ENCODE measurements at regions not wholly inside any gene's neighbourhood (a gene's known extent, or its start where the extent isn't known, plus 50 kb on each side); places are given as distances from the start of the nearest gene placed in this dataset.

DNA sequence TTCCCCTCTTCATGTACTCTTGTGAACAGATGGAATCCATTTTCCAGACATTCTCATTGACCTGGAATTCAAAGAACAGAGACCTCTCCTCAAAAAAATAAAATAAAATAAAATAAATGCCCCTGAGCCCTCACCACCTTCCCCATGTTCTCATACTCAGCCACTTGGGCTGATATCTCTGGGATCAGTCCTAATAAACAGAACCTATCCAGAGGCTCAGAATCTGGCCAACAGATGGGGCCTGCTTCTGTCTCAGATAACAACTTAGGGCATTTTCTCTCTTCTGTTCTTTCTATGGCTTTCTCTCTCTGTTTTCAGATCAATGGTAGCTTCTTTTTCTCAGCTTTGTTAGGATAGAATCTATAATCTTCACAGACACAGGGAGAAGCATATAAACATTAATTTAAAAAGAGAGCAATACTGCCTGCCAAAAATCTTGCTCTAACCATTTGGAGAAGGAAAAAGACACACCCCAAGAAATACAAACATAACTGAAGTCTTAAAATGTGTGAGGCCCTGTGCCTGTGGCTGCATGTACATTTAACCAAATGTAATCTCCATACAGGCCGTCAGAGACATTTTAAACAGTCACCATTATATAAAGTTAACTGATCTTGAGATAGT is 907.1 kb downstream of the FAT4 start:
- Histone ChIP-seq H3K4me1 (ENCODE audit: control extremely low read depth in 1 of 4, control insufficient read depth in 4 of 4, insufficient read depth in 4 of 4, low read length in 3 of 4) (no peaks in the 10 kb centered on the region), H3K4me3 (ENCODE audit: control insufficient read depth in 1 of 7, extremely low read depth in 1 of 7, insufficient read depth in 4 of 7, low read depth in 2 of 7, low read length in 6 of 7) (no peak overlapping the region), H3K36me3 (ENCODE audit: control insufficient read depth in 4 of 4, insufficient read depth in 4 of 4, low read length in 3 of 4) (no peaks in the 10 kb centered on the region), H3K27ac (ENCODE audit: insufficient read depth in 1 of 2, low read depth in 1 of 2, low read length in 2 of 2, poor library complexity in 1 of 2, severe bottlenecking in 2 of 2) (no peak overlapping the region), H3K9me3 (ENCODE audit: control extremely low read depth in 1 of 5, control insufficient read depth in 4 of 5, insufficient read depth in 2 of 5, low read depth in 1 of 5, low read length in 4 of 5) (no peaks in the 10 kb centered on the region), H3K27me3 (replicated peaks in 2 of 5; ENCODE audit: control insufficient read depth in 4 of 5, insufficient read depth in 5 of 5, low read length in 4 of 5) (no peaks in the 10 kb centered on the region)
- CTCF ChIA-PET = no interaction called here
- POLR2A ChIA-PET = no interaction called here
- WGBS (ENCODE audit: insufficient coverage) = no CpG with 5 or more reads among the region's 1 CpG
- DNase-seq = no peak

DNA sequence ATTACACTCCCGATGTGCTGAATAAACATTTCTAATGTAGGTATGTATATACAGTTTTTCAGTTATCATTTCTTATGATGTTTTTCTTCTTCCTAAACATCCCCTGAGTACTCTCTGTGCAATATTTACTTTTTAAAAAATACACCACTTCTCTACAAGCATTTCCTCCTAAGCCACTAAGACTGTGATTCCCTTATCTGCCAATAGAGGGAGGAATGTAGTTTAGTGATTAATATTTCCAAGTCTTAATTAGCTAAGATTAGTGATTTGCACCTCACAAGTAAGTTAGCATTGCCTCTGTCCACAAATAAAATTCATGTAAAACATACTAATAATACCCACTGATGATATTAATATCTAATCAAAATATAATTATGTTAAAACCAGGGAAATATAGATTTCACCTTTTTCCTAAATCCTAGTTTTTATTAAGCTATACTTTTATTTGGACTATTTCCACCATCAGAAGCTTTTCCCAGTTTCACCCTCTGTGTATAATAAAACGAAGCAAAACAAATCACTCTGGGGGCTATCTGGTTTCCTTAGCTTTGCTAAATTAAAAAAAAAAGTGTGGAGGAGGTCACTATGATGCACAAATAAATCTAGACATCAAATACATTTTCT is 909.1 kb downstream of the FAT4 start:
- peak; percentile 0 to 28 (median 23) for DNase-seq
- POLR2A ChIA-PET = no interaction called here

DNA sequence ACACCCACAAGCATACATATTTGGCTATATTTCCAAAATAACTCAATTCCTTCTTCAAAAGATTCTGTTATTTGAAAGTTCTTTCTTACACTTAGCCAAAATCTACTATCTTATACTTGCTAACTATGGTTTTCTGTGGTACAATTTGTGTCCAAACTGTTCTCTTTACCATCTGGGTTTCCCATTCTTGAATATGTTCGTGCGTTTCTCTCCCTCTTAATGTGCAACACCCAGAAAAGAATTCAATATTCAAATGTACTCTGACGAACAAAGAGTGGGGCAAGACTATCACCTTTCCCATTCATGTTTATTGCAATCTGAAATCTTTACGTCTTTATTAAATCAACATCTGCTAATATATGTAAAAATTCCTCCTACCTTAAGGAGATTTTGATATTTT is 912.7 kb downstream of the FAT4 start:
- no peak overlapping the region for H3K27ac ChIP-seq (ENCODE audit: insufficient read depth in 1 of 2, low read depth in 1 of 2, low read length in 2 of 2, poor library complexity in 1 of 2, severe bottlenecking in 2 of 2)
- no peaks in the 10 kb centered on the region for H3K27me3 ChIP-seq (replicated peaks in 2 of 5; ENCODE audit: control insufficient read depth in 4 of 5, insufficient read depth in 5 of 5, low read length in 4 of 5)
- WGBS (ENCODE audit: insufficient coverage) = 100% methylated on average over 1 of the region's 4 CpGs
- H3K9me3 ChIP-seq (ENCODE audit: control extremely low read depth in 1 of 5, control insufficient read depth in 4 of 5, insufficient read depth in 2 of 5, low read depth in 1 of 5, low read length in 4 of 5) = no peaks in the 10 kb centered on the region
- H3K4me3 ChIP-seq (ENCODE audit: control insufficient read depth in 1 of 7, extremely low read depth in 1 of 7, insufficient read depth in 4 of 7, low read depth in 2 of 7, low read length in 6 of 7) = no peak overlapping the region
- ChIA-PET POLR2A (no interaction called here), CTCF (no interaction called here)
- no peaks in the 10 kb centered on the region for H3K36me3 ChIP-seq (ENCODE audit: control insufficient read depth in 4 of 4, insufficient read depth in 4 of 4, low read length in 3 of 4)
- no peak for DNase-seq
- no peaks in the 10 kb centered on the region for H3K4me1 ChIP-seq (ENCODE audit: control extremely low read depth in 1 of 4, control insufficient read depth in 4 of 4, insufficient read depth in 4 of 4, low read length in 3 of 4)

More for the DNA sequence above, 909.1 kb downstream of the FAT4 start:
- WGBS (ENCODE audit: insufficient coverage) = no CpG with 5 or more reads among the region's 2 CpGs
- CTCF ChIA-PET = interaction anchor here (1.1 to 1.3 kb wide), 2 partner anchors 15 to 34 kb away, joined by 3 to 4 read pairs; no protein-coding TSS in a partner anchor
- Histone ChIP-seq H3K27me3 (replicated peaks in 2 of 5; ENCODE audit: control insufficient read depth in 4 of 5, insufficient read depth in 5 of 5, low read length in 4 of 5) (no peaks in the 10 kb centered on the region), H3K9me3 (ENCODE audit: control extremely low read depth in 1 of 5, control insufficient read depth in 4 of 5, insufficient read depth in 2 of 5, low read depth in 1 of 5, low read length in 4 of 5) (no peaks in the 10 kb centered on the region), H3K4me1 (ENCODE audit: control extremely low read depth in 1 of 4, control insufficient read depth in 4 of 4, insufficient read depth in 4 of 4, low read length in 3 of 4) (no peaks in the 10 kb centered on the region), H3K4me3 (ENCODE audit: control insufficient read depth in 1 of 7, extremely low read depth in 1 of 7, insufficient read depth in 4 of 7, low read depth in 2 of 7, low read length in 6 of 7) (no peak overlapping the region), H3K27ac (ENCODE audit: insufficient read depth in 1 of 2, low read depth in 1 of 2, low read length in 2 of 2, poor library complexity in 1 of 2, severe bottlenecking in 2 of 2) (no peak overlapping the region), H3K36me3 (ENCODE audit: control insufficient read depth in 4 of 4, insufficient read depth in 4 of 4, low read length in 3 of 4) (no peaks in the 10 kb centered on the region)

DNA sequence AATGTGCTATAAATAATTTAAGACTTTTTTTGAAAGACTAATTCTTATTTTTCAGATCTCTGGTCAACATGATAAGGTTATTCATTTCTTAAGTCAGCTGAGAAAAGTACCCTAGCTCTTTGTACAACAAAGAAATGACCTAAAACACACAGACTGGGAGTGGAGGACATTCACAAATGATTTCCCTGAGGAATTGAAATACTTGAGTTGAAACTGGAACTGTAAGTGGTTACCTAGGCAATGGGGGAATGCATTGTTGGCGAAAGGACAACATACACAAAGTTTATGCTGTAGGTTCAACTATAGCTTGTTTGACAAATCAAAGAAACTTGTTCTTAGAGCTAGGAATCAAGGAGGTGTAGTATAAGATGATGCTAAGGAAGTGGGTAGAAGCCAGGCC is 915.5 kb downstream of the FAT4 start:
- no peaks in the 10 kb centered on the region for H3K36me3 ChIP-seq (ENCODE audit: control insufficient read depth in 4 of 4, insufficient read depth in 4 of 4, low read length in 3 of 4)
- H3K9me3 ChIP-seq (ENCODE audit: control extremely low read depth in 1 of 5, control insufficient read depth in 4 of 5, insufficient read depth in 2 of 5, low read depth in 1 of 5, low read length in 4 of 5) = peaks cover 0 to 1% (median 0%) of the 10 kb centered on the region in 5 experiments
- no peak overlapping the region for H3K4me3 ChIP-seq (ENCODE audit: control insufficient read depth in 1 of 7, extremely low read depth in 1 of 7, insufficient read depth in 4 of 7, low read depth in 2 of 7, low read length in 6 of 7)
- no peaks in the 10 kb centered on the region for H3K27me3 ChIP-seq (replicated peaks in 2 of 5; ENCODE audit: control insufficient read depth in 4 of 5, insufficient read depth in 5 of 5, low read length in 4 of 5)
- H3K4me1 ChIP-seq (ENCODE audit: control extremely low read depth in 1 of 4, control insufficient read depth in 4 of 4, insufficient read depth in 4 of 4, low read length in 3 of 4) = no peaks in the 10 kb centered on the region
- WGBS (ENCODE audit: insufficient coverage) = 100% methylated on average over 1 of the region's 1 CpG
- H3K27ac ChIP-seq (ENCODE audit: insufficient read depth in 1 of 2, low read depth in 1 of 2, low read length in 2 of 2, poor library complexity in 1 of 2, severe bottlenecking in 2 of 2) = no peak overlapping the region
- CTCF ChIA-PET = no interaction called here
- POLR2A ChIA-PET = no interaction called here
- DNase-seq = no peak

DNA sequence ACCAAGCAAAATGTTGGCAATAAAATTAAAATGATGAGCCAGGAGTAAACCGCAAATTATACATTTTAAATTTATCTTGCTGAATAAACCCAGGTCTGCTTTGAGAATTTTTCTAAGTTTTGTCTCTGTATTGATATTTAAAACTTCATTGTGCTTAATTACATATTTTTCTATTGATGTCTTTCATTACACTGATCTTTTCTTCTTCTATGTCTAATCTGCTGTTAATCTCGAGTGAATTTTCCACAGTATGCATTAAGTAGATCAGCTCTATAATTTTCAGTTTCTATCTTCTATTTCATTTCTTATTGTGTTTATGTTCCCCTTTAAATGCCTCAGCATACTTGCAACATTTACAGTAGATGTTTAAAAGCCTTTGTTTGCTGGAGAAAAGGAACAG is 918.7 kb downstream of the FAT4 start:
- ChIA-PET POLR2A (no interaction called here), CTCF (no interaction called here)
- DNase-seq = no peak
- Histone ChIP-seq H3K4me3 (ENCODE audit: control insufficient read depth in 1 of 7, extremely low read depth in 1 of 7, insufficient read depth in 4 of 7, low read depth in 2 of 7, low read length in 6 of 7) (no peak overlapping the region), H3K4me1 (ENCODE audit: control extremely low read depth in 1 of 4, control insufficient read depth in 4 of 4, insufficient read depth in 4 of 4, low read length in 3 of 4) (no peaks in the 10 kb centered on the region), H3K9me3 (ENCODE audit: control extremely low read depth in 1 of 5, control insufficient read depth in 4 of 5, insufficient read depth in 2 of 5, low read depth in 1 of 5, low read length in 4 of 5) (peaks cover 0 to 3% (median 0%) of the 10 kb centered on the region in 5 experiments), H3K27me3 (replicated peaks in 2 of 5; ENCODE audit: control insufficient read depth in 4 of 5, insufficient read depth in 5 of 5, low read length in 4 of 5) (no peaks in the 10 kb centered on the region), H3K36me3 (ENCODE audit: control insufficient read depth in 4 of 4, insufficient read depth in 4 of 4, low read length in 3 of 4) (no peaks in the 10 kb centered on the region), H3K27ac (ENCODE audit: insufficient read depth in 1 of 2, low read depth in 1 of 2, low read length in 2 of 2, poor library complexity in 1 of 2, severe bottlenecking in 2 of 2) (no peak overlapping the region)
- WGBS (ENCODE audit: insufficient coverage) = no CpG with 5 or more reads among the region's 2 CpGs

DNA sequence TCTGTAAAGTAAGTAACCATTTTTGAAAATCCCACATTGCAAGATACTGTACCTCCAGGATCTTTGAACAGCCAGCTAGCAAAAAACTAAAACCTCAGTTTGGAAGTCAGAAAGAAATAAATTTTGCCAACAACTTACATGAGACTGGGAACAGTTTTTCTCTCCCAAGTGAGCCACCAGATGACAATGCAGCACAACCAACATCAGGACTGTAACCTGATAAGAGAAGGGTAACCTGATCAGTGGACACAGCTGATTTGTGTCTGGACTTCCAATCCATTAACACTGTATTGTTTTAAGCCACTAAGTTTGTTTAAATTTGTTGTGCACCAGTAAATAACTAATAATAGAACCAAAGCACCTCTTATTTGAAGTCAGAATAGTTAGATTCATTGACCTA is 923.3 kb downstream of the FAT4 start:
- Histone ChIP-seq H3K36me3 (ENCODE audit: control insufficient read depth in 4 of 4, insufficient read depth in 4 of 4, low read length in 3 of 4) (no peaks in the 10 kb centered on the region), H3K27me3 (replicated peaks in 2 of 5; ENCODE audit: control insufficient read depth in 4 of 5, insufficient read depth in 5 of 5, low read length in 4 of 5) (no peaks in the 10 kb centered on the region), H3K4me3 (ENCODE audit: control insufficient read depth in 1 of 7, extremely low read depth in 1 of 7, insufficient read depth in 4 of 7, low read depth in 2 of 7, low read length in 6 of 7) (no peak overlapping the region), H3K27ac (ENCODE audit: insufficient read depth in 1 of 2, low read depth in 1 of 2, low read length in 2 of 2, poor library complexity in 1 of 2, severe bottlenecking in 2 of 2) (no peak overlapping the region), H3K4me1 (ENCODE audit: control extremely low read depth in 1 of 4, control insufficient read depth in 4 of 4, insufficient read depth in 4 of 4, low read length in 3 of 4) (no peaks in the 10 kb centered on the region), H3K9me3 (ENCODE audit: control extremely low read depth in 1 of 5, control insufficient read depth in 4 of 5, insufficient read depth in 2 of 5, low read depth in 1 of 5, low read length in 4 of 5) (peaks cover 0 to 3% (median 0%) of the 10 kb centered on the region in 5 experiments)
- POLR2A ChIA-PET = no interaction called here
- no peak for DNase-seq
- CTCF ChIA-PET = no interaction called here

DNA sequence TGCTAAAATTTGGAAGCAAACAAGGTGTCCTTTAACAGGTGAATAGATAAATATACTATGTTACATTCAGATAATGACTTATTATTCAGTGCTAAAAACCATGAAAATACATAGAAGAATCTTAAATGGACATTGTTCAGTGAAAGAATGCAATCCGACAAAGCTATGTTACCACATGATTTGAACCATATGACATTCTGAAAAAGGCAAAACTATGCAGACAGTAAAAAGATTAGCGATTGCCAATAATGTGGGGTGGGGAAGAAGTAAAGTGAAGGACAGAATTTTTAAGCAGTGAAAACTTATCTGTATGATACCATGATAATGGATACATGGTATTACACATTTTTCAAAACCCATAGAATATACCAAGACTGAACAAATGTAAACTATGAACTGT is 926.9 kb downstream of the FAT4 start:
- no peak overlapping the region for H3K4me3 ChIP-seq (ENCODE audit: control insufficient read depth in 1 of 7, extremely low read depth in 1 of 7, insufficient read depth in 4 of 7, low read depth in 2 of 7, low read length in 6 of 7)
- ChIA-PET POLR2A (no interaction called here), CTCF (no interaction called here)
- no peaks in the 10 kb centered on the region for H3K4me1 ChIP-seq (ENCODE audit: control extremely low read depth in 1 of 4, control insufficient read depth in 4 of 4, insufficient read depth in 4 of 4, low read length in 3 of 4)
- no CpG with 5 or more reads among the region's 2 CpGs for WGBS (ENCODE audit: insufficient coverage)
- H3K36me3 ChIP-seq (ENCODE audit: control insufficient read depth in 4 of 4, insufficient read depth in 4 of 4, low read length in 3 of 4) = no peaks in the 10 kb centered on the region
- no peaks in the 10 kb centered on the region for H3K27me3 ChIP-seq (replicated peaks in 2 of 5; ENCODE audit: control insufficient read depth in 4 of 5, insufficient read depth in 5 of 5, low read length in 4 of 5)
- H3K9me3 ChIP-seq (ENCODE audit: control extremely low read depth in 1 of 5, control insufficient read depth in 4 of 5, insufficient read depth in 2 of 5, low read depth in 1 of 5, low read length in 4 of 5) = no peaks in the 10 kb centered on the region
- H3K27ac ChIP-seq (ENCODE audit: insufficient read depth in 1 of 2, low read depth in 1 of 2, low read length in 2 of 2, poor library complexity in 1 of 2, severe bottlenecking in 2 of 2) = no peak overlapping the region
- no peak for DNase-seq
